ENCODE measurements at regions not wholly inside any gene's neighbourhood (a gene's known extent, or its start where the extent isn't known, plus 50 kb on each side); places are given as distances from the start of the nearest gene placed in this dataset.

DNA sequence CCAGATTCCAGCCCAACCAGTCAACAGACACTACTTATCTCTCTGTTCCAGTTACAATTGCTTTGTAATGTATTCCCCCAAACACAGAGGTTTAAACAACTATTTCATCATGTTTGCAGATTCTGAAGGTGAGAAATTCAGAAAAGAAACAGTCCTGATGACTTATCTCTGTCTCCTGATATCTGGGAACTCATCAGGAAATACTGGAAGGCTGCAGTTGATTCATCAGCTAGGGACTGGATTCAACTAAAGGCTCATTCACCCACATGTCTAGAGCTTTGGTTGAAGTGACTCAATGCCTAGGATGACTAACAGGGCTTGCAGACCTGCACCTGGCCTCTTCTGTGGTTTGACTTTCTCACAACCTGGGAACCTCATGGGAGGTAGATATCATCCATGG is 56.6 kb upstream of the GPC6 start:
- FAIRE-seq (no peak), DNase-seq (ENCODE audit: low read depth in 1 of 2, low spot score in 2 of 2) (no peak)
- Histone ChIP-seq H3K9me3 (ENCODE audit: insufficient read depth in 2 of 2, low read depth in 1 of 2, low read length in 1 of 2) (no peaks in the 10 kb centered on the region; a peak in 1 of 4 replicates), H2BK5ac (ENCODE audit: low read depth, low read length) (no peak overlapping the region), H3K27me3 (replicated peaks in 1 of 4; ENCODE audit: control insufficient read depth in 3 of 4, extremely low read depth in 1 of 4, insufficient read depth in 3 of 4, low read length in 3 of 4) (no peaks in the 10 kb centered on the region), H4K20me1 (replicated peaks in 1 of 2; ENCODE audit: control insufficient read depth in 1 of 2, insufficient read depth in 2 of 2, low read length in 2 of 2) (no peaks in the 10 kb centered on the region), H3K36me3 (ENCODE audit: control insufficient read depth in 2 of 4, insufficient read depth in 4 of 4, low read length in 3 of 4) (no peaks in the 10 kb centered on the region), H2BK120ac (replicated peaks; ENCODE audit: low read depth, low read length) (no peak overlapping the region), H3K14ac (ENCODE audit: insufficient read length) (no peak overlapping the region), H3K18ac (ENCODE audit: extremely low read depth, low read length) (no peak overlapping the region), H2AFZ (ENCODE audit: low read length) (no peak overlapping the region), H3K56ac (replicated peaks; ENCODE audit: insufficient read length, low read depth, low read length) (no peak overlapping the region), H2BK15ac (ENCODE audit: low read length) (no peak overlapping the region), H2AK5ac (ENCODE audit: low read depth, low read length) (no peak overlapping the region), H4K5ac (ENCODE audit: insufficient read length, low read depth, low read length) (no peak overlapping the region), H3K4me1 (replicated peaks in 1 of 4; ENCODE audit: control insufficient read depth in 3 of 4, insufficient read depth in 4 of 4, low read length in 3 of 4) (no peaks in the 10 kb centered on the region), H2BK12ac (ENCODE audit: low read depth, low read length) (no peak overlapping the region), H4K91ac (replicated peaks; ENCODE audit: insufficient read length, low read length) (no peak overlapping the region), H4K8ac (ENCODE audit: extremely low read depth, insufficient read depth, low read length) (no peak overlapping the region), H3K27ac (ENCODE audit: low read depth, low read length) (no peak overlapping the region), H3K9ac (replicated peaks in 1 of 4; ENCODE audit: extremely low read depth in 1 of 4, low read depth in 3 of 4, low read length in 3 of 4) (no peak overlapping the region), H3K4me3 (ENCODE audit: extremely low read depth in 1 of 4, insufficient read depth in 2 of 4, low read depth in 3 of 4, low read length in 4 of 4) (no peak overlapping the region), H3K4ac (replicated peaks; ENCODE audit: insufficient read length, low read depth, low read length) (no peak overlapping the region), H2BK20ac (ENCODE audit: low read length) (no peak overlapping the region), H3K23me2 (ENCODE audit: low read depth, low read length) (no peaks in the 10 kb centered on the region), H3K79me2 (ENCODE audit: control insufficient read depth in 1 of 2, insufficient read depth in 2 of 2, low read length in 2 of 2) (no peaks in the 10 kb centered on the region), H3K79me1 (ENCODE audit: low read depth, low read length) (no peaks in the 10 kb centered on the region), H3K4me2 (ENCODE audit: insufficient read depth in 1 of 2, low read depth in 2 of 2, low read length in 2 of 2) (no peak overlapping the region), H3K23ac (ENCODE audit: insufficient read length) (no peak overlapping the region)
- POLR2A ChIA-PET (ENCODE audit: partially characterized antibody), result no interaction called here
- CTCF ChIA-PET (ENCODE audit: partially characterized antibody), result interaction anchor here (0.6 kb wide), 1 partner anchor 95 kb away, joined by 4 read pairs; no protein-coding TSS in a partner anchor
- TF ChIP-seq EGR1 (IDR thresholded peaks at IDR 0.05; ENCODE audit: borderline replicate concordance, low read depth, low read length), result no peak
- no peak for TF ChIP-seq SRF (IDR thresholded peaks at IDR 0.05; ENCODE audit: low read depth, low read length)
- no peak for TF ChIP-seq RXRA (IDR thresholded peaks at IDR 0.05; ENCODE audit: insufficient read depth, low read depth, low read length)
- no peak for TF ChIP-seq CHD2 (IDR thresholded peaks at IDR 0.05; ENCODE audit: low read length)
- TF ChIP-seq, protein P1, sequence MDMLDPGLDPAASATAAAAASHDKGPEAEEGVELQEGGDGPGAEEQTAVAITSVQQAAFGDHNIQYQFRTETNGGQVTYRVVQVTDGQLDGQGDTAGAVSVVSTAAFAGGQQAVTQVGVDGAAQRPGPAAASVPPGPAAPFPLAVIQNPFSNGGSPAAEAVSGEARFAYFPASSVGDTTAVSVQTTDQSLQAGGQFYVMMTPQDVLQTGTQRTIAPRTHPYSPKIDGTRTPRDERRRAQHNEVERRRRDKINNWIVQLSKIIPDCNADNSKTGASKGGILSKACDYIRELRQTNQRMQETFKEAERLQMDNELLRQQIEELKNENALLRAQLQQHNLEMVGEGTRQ (IDR thresholded peaks at IDR 0.05; ENCODE audit: low read length), result no peak
